AG04450 (cell line): ENCODE measurements at regions not wholly inside any gene's neighbourhood (a gene's known extent, or its start where the extent isn't known, plus 50 kb on each side); places are given as distances from the start of the nearest gene placed in this dataset.

Experiments
- CTCF ChIA-PET: fragments of 300-600, 350-600 bp; formaldehyde crosslinking; extraction: SDS; loops from one replicate; lab custom pipeline; 2022; ENCODE audit warnings: antibody characterized with exemption, inconsistent platforms; lab: Charles Lee
- POLR2A ChIA-PET: fragments of 350-600 bp; formaldehyde crosslinking; extraction: SDS; loops from one replicate; lab custom pipeline; 2021; ENCODE audit warnings: antibody characterized with exemption, inconsistent platforms; lab: Yijun Ruan, JAX
- DNase-seq: peaks from one replicate; pipeline ENCODE4 v3.0.0-alpha.2; 2011; ENCODE audit warnings: low read depth, low spot score
- H3K27ac ChIP-seq: one replicate; pipeline ENCODE4 v1.5.1; 2012; ENCODE audit warnings: low read depth, low read length, control low read depth
- H3K27me3 ChIP-seq: one replicate; pipeline ENCODE4 v1.6.0; 2012; ENCODE audit warnings: low read length; ENCODE audit not compliant: control insufficient read depth, insufficient read depth
- H3K4me3 ChIP-seq: 2 replicates; pipeline ENCODE4 v1.5.1; 2011; ENCODE audit warnings: mild to moderate bottlenecking, low read depth, low read length, control low read depth
- H3K9me3 ChIP-seq: 2 replicates; pipeline ENCODE4 v1.5.1; 2012; ENCODE audit warnings: low read length; ENCODE audit not compliant: control insufficient read depth, insufficient read depth
- TF ChIP-seq, protein P1 (sequence below): IDR thresholded peaks from 2 replicates; pipeline ENCODE4 v1.5.1; 2011; ENCODE audit warnings: low read depth, low read length, control low read depth, inconsistent platforms

DNA sequence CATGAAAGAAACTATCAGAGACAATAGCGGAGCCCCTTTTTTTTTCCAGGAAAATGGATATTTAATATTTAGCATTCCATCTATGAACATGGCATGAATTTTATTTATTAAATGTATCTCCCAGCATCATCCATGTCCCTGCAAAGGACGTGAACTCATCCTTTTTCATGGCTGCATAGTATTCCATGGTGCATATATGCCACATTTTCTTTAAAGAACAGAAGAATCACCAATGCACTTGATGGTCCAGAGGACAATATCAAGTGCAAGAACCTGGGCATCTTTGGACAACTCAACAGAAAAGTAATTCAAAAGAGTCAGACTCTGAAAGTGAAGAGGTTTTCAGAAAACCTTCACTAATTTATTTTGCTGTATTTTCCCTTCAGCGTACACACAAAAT lies 133.0 kb upstream of the SLC7A14 start:
- CTCF ChIA-PET: interaction anchor here (0.6 to 4.7 kb wide), 2 partner anchors 93 to 814 kb away, joined by 5 to 23 read pairs; no protein-coding TSS in a partner anchor
- no peak overlapping the region for H3K4me3 ChIP-seq

DNA sequence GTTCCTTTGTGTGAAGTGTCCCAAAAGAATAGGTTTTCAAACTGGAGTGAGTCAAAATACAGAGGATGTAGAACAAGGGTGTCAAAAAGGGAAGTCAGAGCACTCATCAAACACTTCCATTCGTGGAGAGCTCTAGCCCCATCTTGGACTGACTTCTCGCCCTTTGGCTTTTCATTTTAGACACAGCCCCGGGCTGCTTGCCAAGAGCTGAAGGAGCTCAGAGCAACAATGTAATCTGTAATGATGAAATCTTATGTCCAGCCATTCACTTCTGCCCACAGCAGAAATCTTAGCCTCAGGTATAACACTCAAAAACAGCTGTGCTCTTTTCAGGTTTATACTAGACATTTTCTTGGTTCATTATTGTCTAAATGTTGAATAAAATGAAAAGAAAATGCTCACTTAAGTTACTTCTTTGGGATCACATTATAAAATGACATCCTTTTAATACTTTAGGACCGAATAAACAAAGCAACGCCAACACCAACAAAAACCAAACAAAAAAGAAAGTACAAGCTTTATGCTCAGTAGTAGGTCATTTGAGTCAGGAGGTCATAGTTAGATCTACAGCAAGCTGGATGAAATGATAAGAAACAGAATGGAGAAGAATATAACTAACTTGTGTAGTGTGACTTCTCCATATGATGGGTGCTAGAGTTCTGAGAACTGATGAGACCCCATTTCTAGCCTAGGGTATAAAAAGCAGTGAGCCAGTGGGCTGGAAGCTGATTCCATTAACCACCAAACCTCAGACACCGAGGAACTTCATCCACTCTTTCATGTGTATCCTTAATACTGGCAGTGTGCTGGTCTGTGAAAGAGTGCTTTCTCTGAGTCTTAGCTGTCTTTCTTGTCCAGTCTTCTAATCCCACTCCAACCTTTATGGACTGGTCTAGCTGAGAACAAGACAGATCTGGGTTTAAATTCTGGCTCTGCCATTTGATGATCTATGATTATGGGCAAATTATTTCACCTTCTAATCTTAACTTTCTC lies 131.8 kb upstream of the SLC7A14 start:
- H3K27ac ChIP-seq: no peak overlapping the region
- POLR2A ChIA-PET: no interaction called here

More for the DNA sequence above, 133.0 kb upstream of the SLC7A14 start:
- POLR2A ChIA-PET: no interaction called here
- Histone ChIP-seq H3K27me3 (no peaks in the 10 kb centered on the region), H3K9me3 (no peaks in the 10 kb centered on the region), H3K27ac (no peak overlapping the region)
- TF ChIP-seq, protein P1, sequence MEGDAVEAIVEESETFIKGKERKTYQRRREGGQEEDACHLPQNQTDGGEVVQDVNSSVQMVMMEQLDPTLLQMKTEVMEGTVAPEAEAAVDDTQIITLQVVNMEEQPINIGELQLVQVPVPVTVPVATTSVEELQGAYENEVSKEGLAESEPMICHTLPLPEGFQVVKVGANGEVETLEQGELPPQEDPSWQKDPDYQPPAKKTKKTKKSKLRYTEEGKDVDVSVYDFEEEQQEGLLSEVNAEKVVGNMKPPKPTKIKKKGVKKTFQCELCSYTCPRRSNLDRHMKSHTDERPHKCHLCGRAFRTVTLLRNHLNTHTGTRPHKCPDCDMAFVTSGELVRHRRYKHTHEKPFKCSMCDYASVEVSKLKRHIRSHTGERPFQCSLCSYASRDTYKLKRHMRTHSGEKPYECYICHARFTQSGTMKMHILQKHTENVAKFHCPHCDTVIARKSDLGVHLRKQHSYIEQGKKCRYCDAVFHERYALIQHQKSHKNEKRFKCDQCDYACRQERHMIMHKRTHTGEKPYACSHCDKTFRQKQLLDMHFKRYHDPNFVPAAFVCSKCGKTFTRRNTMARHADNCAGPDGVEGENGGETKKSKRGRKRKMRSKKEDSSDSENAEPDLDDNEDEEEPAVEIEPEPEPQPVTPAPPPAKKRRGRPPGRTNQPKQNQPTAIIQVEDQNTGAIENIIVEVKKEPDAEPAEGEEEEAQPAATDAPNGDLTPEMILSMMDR: no peak
- DNase-seq: no peak

DNA sequence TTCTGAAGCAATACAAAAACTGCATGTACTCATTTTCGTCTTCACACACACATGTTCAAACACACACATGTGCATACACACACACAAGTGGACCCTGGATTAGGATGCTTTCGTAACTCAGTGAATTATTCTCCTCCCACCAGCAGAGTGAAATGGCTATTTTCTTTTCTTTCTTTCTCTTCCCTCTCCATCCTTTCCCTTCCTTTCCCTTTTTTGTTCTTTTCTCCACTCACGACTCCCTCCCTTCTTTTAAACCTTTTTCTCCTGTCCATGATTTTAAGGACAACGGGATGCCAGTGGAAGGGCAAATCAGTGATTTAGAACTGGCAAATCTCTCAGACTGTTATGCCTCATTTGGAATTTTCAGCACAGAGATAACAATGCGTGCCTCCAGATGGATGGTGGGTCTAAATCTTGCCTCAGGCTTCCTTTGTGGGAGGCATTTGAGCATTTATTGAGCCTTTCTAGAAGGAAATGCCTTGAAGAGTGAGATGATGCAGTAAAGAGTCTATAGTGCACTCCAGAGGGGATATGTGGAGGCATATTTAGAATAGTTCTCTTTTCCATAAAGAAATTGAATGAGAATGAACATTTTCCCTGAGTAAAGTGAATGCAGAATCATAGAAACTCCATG lies 130.4 kb upstream of the SLC7A14 start:
- Histone ChIP-seq H3K9me3 (no peaks in the 10 kb centered on the region), H3K27ac (no peak overlapping the region), H3K4me3 (no peak overlapping the region), H3K27me3 (no peaks in the 10 kb centered on the region)
- DNase-seq: no peak
- CTCF ChIA-PET: interaction anchor here (4.7 kb wide), 1 partner anchor 95 kb away, joined by 23 read pairs; no protein-coding TSS in a partner anchor
- POLR2A ChIA-PET: interaction anchor here (0.6 kb wide), 1 partner anchor 131 kb away, joined by 3 read pairs; no protein-coding TSS in a partner anchor
- TF ChIP-seq, protein P1: no peak

More for the DNA sequence above, 131.8 kb upstream of the SLC7A14 start:
- CTCF ChIA-PET: interaction anchor here (1.5 to 4.7 kb wide), 2 partner anchors 94 to 304 kb away, joined by 3 to 23 read pairs; no protein-coding TSS in a partner anchor
- Histone ChIP-seq H3K4me3 (no peak overlapping the region), H3K27me3 (no peaks in the 10 kb centered on the region), H3K9me3 (no peaks in the 10 kb centered on the region)
- DNase-seq: no peak
- TF ChIP-seq, protein P1: no peak

DNA sequence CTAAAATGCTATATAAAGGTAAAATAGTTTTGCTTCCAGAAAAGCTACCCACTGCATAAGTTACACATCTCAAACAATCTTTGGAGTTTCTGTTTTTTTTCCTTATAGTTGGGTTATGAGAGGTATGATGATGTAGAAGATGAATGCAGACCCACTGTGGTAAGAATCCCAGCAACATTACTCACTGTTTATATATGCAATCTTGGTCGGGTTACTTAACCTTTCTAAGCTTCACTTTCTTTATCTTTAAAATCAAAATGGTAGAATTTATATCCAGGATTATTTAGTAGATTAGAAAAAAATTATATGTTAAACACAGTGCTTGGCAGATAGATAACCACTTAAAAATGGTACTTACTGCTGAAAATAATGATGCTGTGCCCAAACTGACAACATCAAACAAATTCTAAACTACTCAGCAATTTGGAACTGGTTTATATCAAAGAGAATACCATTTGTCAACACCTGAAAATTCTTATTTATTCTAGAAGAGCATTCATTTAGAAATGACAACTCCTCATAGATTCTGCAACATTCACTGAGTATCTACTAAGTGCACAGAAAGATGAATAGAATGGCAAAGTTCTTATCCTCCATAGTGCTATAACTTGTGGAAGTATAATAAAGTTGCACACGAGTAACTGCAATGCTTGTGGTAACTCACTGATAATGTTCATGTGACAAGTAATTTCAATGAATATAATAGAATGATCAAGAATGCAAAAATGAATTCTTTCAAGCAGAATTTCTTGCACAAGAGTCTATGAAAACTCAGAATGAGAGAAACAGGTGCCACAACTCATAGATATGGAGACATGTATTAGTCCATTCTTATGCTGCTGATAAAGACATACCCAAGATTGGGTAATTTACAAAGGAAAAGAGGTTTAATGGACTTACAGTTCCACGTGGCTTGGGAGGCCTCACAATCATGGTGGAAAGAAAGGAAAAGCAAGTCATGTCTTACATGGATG lies 129.0 kb upstream of the SLC7A14 start:
- TF ChIP-seq, protein P1: no peak
- Histone ChIP-seq H3K9me3 (peaks cover 3% of the 10 kb centered on the region; the same call in 1 of the 2 replicates), H3K4me3 (no peak overlapping the region), H3K27ac (no peak overlapping the region), H3K27me3 (no peaks in the 10 kb centered on the region)
- POLR2A ChIA-PET: interaction anchor here (1.1 to 2.8 kb wide), 2 partner anchors 25 to 88 kb away, joined by 3 to 9 read pairs; no protein-coding TSS in a partner anchor
- CTCF ChIA-PET: interaction anchor here (1.0 to 1.7 kb wide), 2 partner anchors 9 to 13 kb away, joined by 3 to 8 read pairs; no protein-coding TSS in a partner anchor
- no peak for DNase-seq
